SU-DHL-6 (cell line): ENCODE measurements at regions not wholly inside any gene's neighbourhood (a gene's known extent, or its start where the extent isn't known, plus 50 kb on each side); places are given as distances from the start of the nearest gene placed in this dataset.

Source experiments
- H2AFZ ChIP-seq: fragments of 200-600 bp; sonication (generic); 2 replicates; pipeline ENCODE4 v1.6.1; 2014; ENCODE audit warnings: low read depth, mild to moderate bottlenecking, moderate library complexity, mixed read lengths, antibody characterized with exemption, low read length; ENCODE audit not compliant: severe bottlenecking
- H3F3A ChIP-seq: fragments of 200-600 bp; shearing (Covaris generic); 2 replicates; pipeline ENCODE4 v1.6.0; 2016; ENCODE audit warnings: antibody characterized with exemption, mild to moderate bottlenecking; ENCODE audit not compliant: insufficient read depth
- H3K27ac ChIP-seq: fragments of 200-600 bp; sonication (generic); 2 replicates; pipeline ENCODE4 v1.5.1; 2016; ENCODE audit warnings: low read depth, mild to moderate bottlenecking, low read length, moderate library complexity, mixed read lengths
- H3K27me3 ChIP-seq: fragments of 200-600 bp; sonication (generic), shearing (Covaris generic); 2 replicates; pipeline ENCODE4 v1.6.0; 2014; ENCODE audit warnings: mild to moderate bottlenecking, low read length
- H3K36me3 ChIP-seq: fragments of 200-600 bp; sonication (generic); 2 replicates; pipeline ENCODE4 v1.6.1; 2014; ENCODE audit warnings: mild to moderate bottlenecking, low read length, mixed read lengths
- H3K4me2 ChIP-seq: fragments of 300-600, 200-600 bp; shearing (Covaris generic), sonication (generic); 2 replicates; pipeline ENCODE4 v1.6.0; 2014; ENCODE audit warnings: low read length, low read depth, mild to moderate bottlenecking; ENCODE audit not compliant: poor library complexity, severe bottlenecking
- H3K4me3 ChIP-seq: fragments of 200-600 bp; sonication (generic); 2 replicates; pipeline ENCODE4 v1.5.1; 2014; ENCODE audit warnings: antibody characterized with exemption, low read length, mild to moderate bottlenecking, mixed read lengths; ENCODE audit not compliant: insufficient read depth, poor library complexity, severe bottlenecking
- H3K79me2 ChIP-seq: fragments of 200-600 bp; sonication (generic); 2 replicates; pipeline ENCODE4 v1.6.1; 2014; ENCODE audit warnings: mild to moderate bottlenecking, low read length, moderate library complexity; ENCODE audit not compliant: insufficient read depth
- H3K9ac ChIP-seq: fragments of 200-600 bp; sonication (generic); 2 replicates; pipeline ENCODE4 v1.7.0; 2014; ENCODE audit warnings: mild to moderate bottlenecking, low read length
- H3K9me2 ChIP-seq: fragments of 200-600 bp; sonication (generic); replicated peaks from 2 replicates; pipeline ENCODE4 v1.6.1; 2014; ENCODE audit warnings: low read length; ENCODE audit not compliant: insufficient read depth
- H3K9me3 ChIP-seq: fragments of 200-600 bp; sonication (generic); 2 replicates; pipeline ENCODE4 v1.6.1; 2014; ENCODE audit warnings: low read length, mixed read lengths; ENCODE audit not compliant: insufficient read depth
- H4K20me1 ChIP-seq: fragments of 200-600 bp; sonication (generic); 2 replicates; pipeline ENCODE4 v1.6.1; 2014; ENCODE audit warnings: low read depth, mild to moderate bottlenecking, antibody characterized with exemption, low read length, moderate library complexity, mixed read lengths
- CTCF ChIP-seq: fragments of 200-600 bp; sonication (generic); IDR thresholded peaks from one replicate; pipeline ENCODE4 v1.5.1; 2017; ENCODE audit warnings: antibody characterized with exemption, mild to moderate bottlenecking, low read length, moderate library complexity; ENCODE audit not compliant: insufficient read depth, poor library complexity, severe bottlenecking
- EZH2phosphoT487 ChIP-seq: fragments of 200-600 bp; sonication (generic), shearing (Covaris generic); conservative IDR thresholded peaks from 2 replicates; pipeline ENCODE4 v1.6.1; 2018; ENCODE audit warnings: mild to moderate bottlenecking, antibody characterized with exemption, low read length, moderate library complexity, mixed read lengths

- H3K79me2 ChIP-seq = no peaks in the 10 kb centered on the region
- TF ChIP-seq CTCF = no peak
- TF ChIP-seq EZH2phosphoT487 = no peak
- no peaks in the 10 kb centered on the region for H3K9me3 ChIP-seq
- no peaks in the 10 kb centered on the region for H4K20me1 ChIP-seq
- H3K4me3 ChIP-seq = no peak overlapping the region
- no peak overlapping the region for H3K9ac ChIP-seq
- no peaks in the 10 kb centered on the region for H3F3A ChIP-seq
- H2AFZ ChIP-seq = no peak overlapping the region
- H3K9me2 ChIP-seq = no peaks in the 10 kb centered on the region
- no peak overlapping the region for H3K27ac ChIP-seq
- no peaks in the 10 kb centered on the region; the same call in 1 of the 2 replicates for H3K36me3 ChIP-seq
- no peaks in the 10 kb centered on the region for H3K27me3 ChIP-seq
- no peak overlapping the region for H3K4me2 ChIP-seq
These were observed 235.7 kb downstream of the HTR1A start for GRCh38 chr5:63726496-63726895.

- no peak overlapping the region for H3K4me2 ChIP-seq
- no peak overlapping the region for H2AFZ ChIP-seq
- no peaks in the 10 kb centered on the region for H3K9me2 ChIP-seq
- no peaks in the 10 kb centered on the region for H3K27me3 ChIP-seq
- H3K36me3 ChIP-seq = no peaks in the 10 kb centered on the region; the same call in 1 of the 2 replicates
- TF ChIP-seq EZH2phosphoT487 (no peak), CTCF (no peak)
- H4K20me1 ChIP-seq = no peaks in the 10 kb centered on the region
- no peak overlapping the region for H3K4me3 ChIP-seq
- H3K9ac ChIP-seq = no peak overlapping the region
- H3K9me3 ChIP-seq = no peaks in the 10 kb centered on the region
- H3K27ac ChIP-seq = no peak overlapping the region
- H3K79me2 ChIP-seq = no peaks in the 10 kb centered on the region
- H3F3A ChIP-seq = no peaks in the 10 kb centered on the region
These were observed 243.1 kb downstream of the HTR1A start for GRCh38 chr5:63719147-63719546.

GRCh38 chr5:63700241-63700640 lies 262.0 kb downstream of the HTR1A start:
- Histone ChIP-seq H3K4me2 (no peak overlapping the region), H4K20me1 (no peaks in the 10 kb centered on the region), H3K79me2 (no peaks in the 10 kb centered on the region), H2AFZ (no peak overlapping the region), H3K9ac (no peak overlapping the region), H3K27ac (no peak overlapping the region), H3K9me2 (no peaks in the 10 kb centered on the region), H3K9me3 (no peaks in the 10 kb centered on the region), H3K4me3 (no peak overlapping the region), H3K27me3 (no peaks in the 10 kb centered on the region), H3K36me3 (no peaks in the 10 kb centered on the region), H3F3A (no peaks in the 10 kb centered on the region)
- TF ChIP-seq CTCF = no peak
- no peak for TF ChIP-seq EZH2phosphoT487

GRCh38 chr5:63697811-63698210 lies 264.4 kb downstream of the HTR1A start:
- Histone ChIP-seq H3K27me3 (no peaks in the 10 kb centered on the region), H4K20me1 (no peaks in the 10 kb centered on the region), H3K79me2 (no peaks in the 10 kb centered on the region), H3K4me2 (no peak overlapping the region), H3K4me3 (no peak overlapping the region), H3K9ac (no peak overlapping the region), H3K27ac (no peak overlapping the region), H2AFZ (no peak overlapping the region), H3F3A (no peaks in the 10 kb centered on the region), H3K9me3 (no peaks in the 10 kb centered on the region), H3K9me2 (no peaks in the 10 kb centered on the region), H3K36me3 (no peaks in the 10 kb centered on the region)
- TF ChIP-seq CTCF = no peak
- TF ChIP-seq EZH2phosphoT487 = no peak
